Tibial nerve (tissue), 3 donors: ENCODE measurements at regions not wholly inside any gene's neighbourhood (a gene's known extent, or its start where the extent isn't known, plus 50 kb on each side); places are given as distances from the start of the nearest gene placed in this dataset.

ENCODE experiments used
- CTCF ChIP-seq, 5 experiments: fragments of 200-600 bp in 3 of 5; fragments of 450-650 bp in 2 of 5; sonication (generic) in 3 of 5; IDR thresholded peaks; one replicate each; pipeline ENCODE4 v1.5.1; 2016 to 2019; ENCODE audit warnings: antibody characterized with exemption in 5 of 5, mild to moderate bottlenecking in 3 of 5, moderate library complexity in 2 of 5
- POLR2A ChIP-seq, 2 donors: fragments of 450-650 bp; IDR thresholded peaks; one replicate each; pipeline ENCODE4 v1.6.1; 2017; ENCODE audit warnings: antibody characterized with exemption in 2 of 2, mild to moderate bottlenecking in 2 of 2, moderate library complexity in 2 of 2

GRCh38 chr11:72511393-72512047 is 77.2 kb upstream of the CLPB start:
- TF ChIP-seq CTCF (IDR thresholded peaks at IDR 0.05), result no peak
- no peak for TF ChIP-seq POLR2A (IDR thresholded peaks at IDR 0.05)
